SU-DHL-6 (cell line): ENCODE measurements at regions not wholly inside any gene's neighbourhood (a gene's known extent, or its start where the extent isn't known, plus 50 kb on each side); places are given as distances from the start of the nearest gene placed in this dataset.

Source experiments
- H2AFZ ChIP-seq: fragments of 200-600 bp; sonication (generic); 2 replicates; pipeline ENCODE4 v1.6.1; 2014; ENCODE audit warnings: low read depth, mild to moderate bottlenecking, moderate library complexity, mixed read lengths, antibody characterized with exemption, low read length; ENCODE audit not compliant: severe bottlenecking
- H3F3A ChIP-seq: fragments of 200-600 bp; shearing (Covaris generic); 2 replicates; pipeline ENCODE4 v1.6.0; 2016; ENCODE audit warnings: antibody characterized with exemption, mild to moderate bottlenecking; ENCODE audit not compliant: insufficient read depth
- H3K27ac ChIP-seq: fragments of 200-600 bp; sonication (generic); 2 replicates; pipeline ENCODE4 v1.5.1; 2016; ENCODE audit warnings: low read depth, mild to moderate bottlenecking, low read length, moderate library complexity, mixed read lengths
- H3K27me3 ChIP-seq: fragments of 200-600 bp; sonication (generic), shearing (Covaris generic); 2 replicates; pipeline ENCODE4 v1.6.0; 2014; ENCODE audit warnings: mild to moderate bottlenecking, low read length
- H3K36me3 ChIP-seq: fragments of 200-600 bp; sonication (generic); 2 replicates; pipeline ENCODE4 v1.6.1; 2014; ENCODE audit warnings: mild to moderate bottlenecking, low read length, mixed read lengths
- H3K4me2 ChIP-seq: fragments of 300-600, 200-600 bp; shearing (Covaris generic), sonication (generic); 2 replicates; pipeline ENCODE4 v1.6.0; 2014; ENCODE audit warnings: low read length, low read depth, mild to moderate bottlenecking; ENCODE audit not compliant: poor library complexity, severe bottlenecking
- H3K4me3 ChIP-seq: fragments of 200-600 bp; sonication (generic); 2 replicates; pipeline ENCODE4 v1.5.1; 2014; ENCODE audit warnings: antibody characterized with exemption, low read length, mild to moderate bottlenecking, mixed read lengths; ENCODE audit not compliant: insufficient read depth, poor library complexity, severe bottlenecking
- H3K79me2 ChIP-seq: fragments of 200-600 bp; sonication (generic); 2 replicates; pipeline ENCODE4 v1.6.1; 2014; ENCODE audit warnings: mild to moderate bottlenecking, low read length, moderate library complexity; ENCODE audit not compliant: insufficient read depth
- H3K9ac ChIP-seq: fragments of 200-600 bp; sonication (generic); 2 replicates; pipeline ENCODE4 v1.7.0; 2014; ENCODE audit warnings: mild to moderate bottlenecking, low read length
- H3K9me2 ChIP-seq: fragments of 200-600 bp; sonication (generic); replicated peaks from 2 replicates; pipeline ENCODE4 v1.6.1; 2014; ENCODE audit warnings: low read length; ENCODE audit not compliant: insufficient read depth
- H3K9me3 ChIP-seq: fragments of 200-600 bp; sonication (generic); 2 replicates; pipeline ENCODE4 v1.6.1; 2014; ENCODE audit warnings: low read length, mixed read lengths; ENCODE audit not compliant: insufficient read depth
- H4K20me1 ChIP-seq: fragments of 200-600 bp; sonication (generic); 2 replicates; pipeline ENCODE4 v1.6.1; 2014; ENCODE audit warnings: low read depth, mild to moderate bottlenecking, antibody characterized with exemption, low read length, moderate library complexity, mixed read lengths
- CTCF ChIP-seq: fragments of 200-600 bp; sonication (generic); IDR thresholded peaks from one replicate; pipeline ENCODE4 v1.5.1; 2017; ENCODE audit warnings: antibody characterized with exemption, mild to moderate bottlenecking, low read length, moderate library complexity; ENCODE audit not compliant: insufficient read depth, poor library complexity, severe bottlenecking
- EZH2phosphoT487 ChIP-seq: fragments of 200-600 bp; sonication (generic), shearing (Covaris generic); conservative IDR thresholded peaks from 2 replicates; pipeline ENCODE4 v1.6.1; 2018; ENCODE audit warnings: mild to moderate bottlenecking, antibody characterized with exemption, low read length, moderate library complexity, mixed read lengths

GRCh38 chr14:76699939-76700590, 61.2 kb upstream of the VASH1 start:
- Histone ChIP-seq H4K20me1 (no peaks in the 10 kb centered on the region), H2AFZ (no peak overlapping the region), H3K79me2 (no peaks in the 10 kb centered on the region), H3K9ac (no peak overlapping the region), H3K4me3 (no peak overlapping the region), H3K4me2 (no peak overlapping the region), H3K27me3 (no peaks in the 10 kb centered on the region), H3F3A (no peaks in the 10 kb centered on the region), H3K36me3 (no peaks in the 10 kb centered on the region), H3K9me2 (no peaks in the 10 kb centered on the region), H3K9me3 (no peaks in the 10 kb centered on the region), H3K27ac (no peak overlapping the region)
- no peak for TF ChIP-seq CTCF

GRCh38 chr14:76701436-76701835, 59.8 kb upstream of the VASH1 start:
- H3K9ac ChIP-seq, result no peak overlapping the region
- no peaks in the 10 kb centered on the region for H3K27me3 ChIP-seq
- no peak overlapping the region for H2AFZ ChIP-seq
- H3K36me3 ChIP-seq, result no peaks in the 10 kb centered on the region
- H3K9me3 ChIP-seq, result no peaks in the 10 kb centered on the region
- no peak overlapping the region for H3K27ac ChIP-seq
- no peak for TF ChIP-seq EZH2phosphoT487
- no peak for TF ChIP-seq CTCF
- H3K79me2 ChIP-seq, result no peaks in the 10 kb centered on the region
- H4K20me1 ChIP-seq, result no peaks in the 10 kb centered on the region
- no peaks in the 10 kb centered on the region for H3K9me2 ChIP-seq
- no peaks in the 10 kb centered on the region for H3F3A ChIP-seq
- H3K4me3 ChIP-seq, result no peak overlapping the region
- H3K4me2 ChIP-seq, result no peak overlapping the region

GRCh38 chr14:76701981-76702380, 59.3 kb upstream of the VASH1 start:
- H3K9me3 ChIP-seq, result no peaks in the 10 kb centered on the region
- no peak overlapping the region for H2AFZ ChIP-seq
- H3K9ac ChIP-seq, result no peak overlapping the region
- H3F3A ChIP-seq, result no peaks in the 10 kb centered on the region
- no peaks in the 10 kb centered on the region for H3K79me2 ChIP-seq
- no peaks in the 10 kb centered on the region for H3K36me3 ChIP-seq
- no peaks in the 10 kb centered on the region for H3K9me2 ChIP-seq
- H3K27ac ChIP-seq, result no peak overlapping the region
- no peak overlapping the region for H3K4me3 ChIP-seq
- TF ChIP-seq CTCF (no peak), EZH2phosphoT487 (no peak)
- no peaks in the 10 kb centered on the region for H4K20me1 ChIP-seq
- H3K27me3 ChIP-seq, result no peaks in the 10 kb centered on the region
- H3K4me2 ChIP-seq, result no peak overlapping the region
